A549 (cell line): ENCODE measurements at regions not wholly inside any gene's neighbourhood (a gene's known extent, or its start where the extent isn't known, plus 50 kb on each side); places are given as distances from the start of the nearest gene placed in this dataset.

Experiments
- ATAC-seq, 2 experiments: fragments of 200-7000 bp in 1 of 2; fragments of >200 bp in 1 of 2; cut with Nextera tagmentation in 1 of 2; cut with Tn5 transposase in 1 of 2; 3 replicates each; pipeline versions ENCODE4 v1.8.0 to v1.9.1; 2018 to 2020; ENCODE audit warnings: mild to moderate bottlenecking in 1 of 2, moderate library complexity in 1 of 2
- CTCF ChIA-PET: fragments of 300-600 bp; sonication (Branson Sonifier 250); formaldehyde crosslinking; extraction: SDS; loops from one replicate; lab custom pipeline; 2021; ENCODE audit warnings: antibody characterized with exemption, inconsistent platforms; lab: Yijun Ruan, JAX
- POLR2A ChIA-PET: fragments of 350-600 bp; formaldehyde crosslinking; extraction: SDS; loops from one replicate; lab custom pipeline; 2021; ENCODE audit warnings: antibody characterized with exemption, inconsistent platforms; lab: Yijun Ruan, JAX
- DNase-seq, 2 experiments: peaks; one replicate each; pipeline versions ENCODE4 v3.0.0 to v3.0.0-alpha.2; 2011 to 2016; ENCODE audit warnings: low read depth in 1 of 2, low spot score in 1 of 2
- FAIRE-seq: peaks from 2 replicates; lab custom pipeline; 2011; peaks lifted over from hg19 to GRCh38; lab: Jason Lieb, UNC
- H3K27ac ChIP-seq, 2 experiments: fragments of >200 bp; sonication (Bioruptor Twin); formaldehyde crosslinking; 3 replicates each; pipeline ENCODE4 v1.5.1; 2016 to 2017
- H3K4me1 ChIP-seq: fragments of >200 bp; sonication (Bioruptor Twin); formaldehyde crosslinking; 3 replicates; pipeline ENCODE4 v1.6.1; 2016
- H3K4me2 ChIP-seq: fragments of >200 bp; sonication (Bioruptor Twin); formaldehyde crosslinking; 3 replicates; pipeline ENCODE4 v1.6.1; 2016
- H3K4me3 ChIP-seq: fragments of >200 bp; sonication (Bioruptor Twin); formaldehyde crosslinking; 3 replicates; pipeline ENCODE4 v1.5.1; 2016
- H3K9me3 ChIP-seq: fragments of >200 bp; sonication (Bioruptor Twin); formaldehyde crosslinking; 3 replicates; pipeline ENCODE4 v1.6.1; 2016
- CBX2 ChIP-seq: fragments of 200-600 bp; sonication (generic); IDR thresholded peaks from 2 replicates; pipeline ENCODE4 v1.6.1; 2016; ENCODE audit warnings: low read depth, mild to moderate bottlenecking, borderline replicate concordance
- CEBPB ChIP-seq, 2 experiments: fragments of >200 bp in 1 of 2; sonication (Bioruptor Twin) in 1 of 2; formaldehyde crosslinking in 1 of 2; IDR thresholded peaks; 2 replicates each; pipeline ENCODE4 v1.6.1; 2012 to 2016
- CHD2 ChIP-seq: fragments of 150-350 bp; IDR thresholded peaks from 2 replicates; pipeline ENCODE4 v1.6.1; 2014; ENCODE audit warnings: low read length; ENCODE audit not compliant: partially characterized antibody
- EP300 ChIP-seq, 2 experiments: fragments of >200 bp; sonication (Bioruptor Twin); formaldehyde crosslinking; IDR thresholded peaks; 2 replicates in 1 of 2; 3 replicates in 1 of 2; pipeline ENCODE4 v1.6.1; 2016 to 2017
- FOSL2 ChIP-seq, 2 experiments: fragments of 450-650 bp in 1 of 2; fragments of >200 bp in 1 of 2; sonication (Bioruptor Twin) in 1 of 2; formaldehyde crosslinking; IDR thresholded peaks; 2 replicates each; pipeline versions ENCODE4 v1.5.0 to v1.6.1; 2016 to 2020; ENCODE audit warnings: mild to moderate bottlenecking in 1 of 2, moderate library complexity in 1 of 2
- GATA3 ChIP-seq: IDR thresholded peaks from 2 replicates; pipeline ENCODE4 v1.6.1; 2012; ENCODE audit warnings: borderline replicate concordance
- HEYL ChIP-seq: fragments of 250-450 bp; sonication (Bioruptor Pico); IDR thresholded peaks from 2 replicates; pipeline ENCODE4 v1.8.0; 2021; ENCODE audit warnings: mild to moderate bottlenecking, moderate library complexity
- HOXA7 ChIP-seq: fragments of 250-450 bp; sonication (Bioruptor Pico); IDR thresholded peaks from 2 replicates; pipeline ENCODE4 v1.5.0; 2020; ENCODE audit warnings: mild to moderate bottlenecking, moderate library complexity
- HOXB13 ChIP-seq: fragments of 250-450 bp; sonication (Bioruptor Pico); IDR thresholded peaks from 2 replicates; pipeline ENCODE4 v1.5.0; 2020; ENCODE audit warnings: low read depth, mild to moderate bottlenecking, moderate library complexity
- KDM5A ChIP-seq: fragments of 200-600 bp; sonication (generic); IDR thresholded peaks from 2 replicates; pipeline ENCODE4 v1.6.1; 2016; ENCODE audit warnings: antibody characterized with exemption, mild to moderate bottlenecking
- MAZ ChIP-seq: fragments of 150-350 bp; IDR thresholded peaks from 2 replicates; pipeline ENCODE4 v1.6.1; 2014; ENCODE audit warnings: antibody characterized with exemption, low read depth, low read length, borderline replicate concordance
- NR3C1 ChIP-seq: fragments of >200 bp; sonication (Bioruptor Twin); formaldehyde crosslinking; IDR thresholded peaks from 3 replicates; pipeline ENCODE4 v1.6.1; 2017
- PHF8 ChIP-seq: fragments of 200-600 bp; sonication (generic); IDR thresholded peaks from 2 replicates; pipeline ENCODE4 v1.6.1; 2016; ENCODE audit warnings: low read depth, mild to moderate bottlenecking, antibody characterized with exemption, moderate library complexity, borderline replicate concordance
- RAD21 ChIP-seq, 2 experiments: fragments of >200 bp in 1 of 2; sonication (Bioruptor Twin) in 1 of 2; formaldehyde crosslinking in 1 of 2; IDR thresholded peaks in 1 of 2; conservative IDR thresholded peaks in 1 of 2; 2 replicates in 1 of 2; 3 replicates in 1 of 2; pipeline ENCODE4 v1.6.1; 2012 to 2018; ENCODE audit warnings: inconsistent platforms in 1 of 2
- RARB ChIP-seq: fragments of 250-450 bp; sonication (Bioruptor Pico); IDR thresholded peaks from 2 replicates; pipeline ENCODE4 v1.8.0; 2021; ENCODE audit warnings: mild to moderate bottlenecking, moderate library complexity
- RFX5 ChIP-seq: fragments of 450-650 bp; IDR thresholded peaks from 2 replicates; pipeline ENCODE4 v1.7.1; 2014; ENCODE audit warnings: antibody characterized with exemption, mild to moderate bottlenecking, moderate library complexity
- SREBF2 ChIP-seq: fragments of 450-650 bp; IDR thresholded peaks from 2 replicates; pipeline ENCODE4 v1.6.1; 2014; ENCODE audit warnings: mild to moderate bottlenecking, moderate library complexity
- TFCP2L1 ChIP-seq: fragments of 250-450 bp; sonication (Bioruptor Pico); IDR thresholded peaks from 2 replicates; pipeline ENCODE4 v1.5.0; 2021; ENCODE audit warnings: mild to moderate bottlenecking
- ZNF302 ChIP-seq: fragments of 250-450 bp; sonication (Bioruptor Pico); IDR thresholded peaks from 2 replicates; pipeline ENCODE4 v1.9.0; 2021; ENCODE audit warnings: inconsistent platforms, mild to moderate bottlenecking, moderate library complexity
- ZSCAN20 ChIP-seq: fragments of 250-450 bp; sonication (Bioruptor Pico); IDR thresholded peaks from 2 replicates; pipeline ENCODE4 v1.8.0; 2022; ENCODE audit warnings: mild to moderate bottlenecking, moderate library complexity
- WGBS: methylation state at CpG from one replicate; pipeline ENCODE4 v1.1.6; 2017; ENCODE audit errors: missing lambda C conversion rate; 5-methylcytosine and 5-hydroxymethylcytosine counted together
- TF ChIP-seq, protein P1 (sequence below): IDR thresholded peaks from 2 replicates; pipeline ENCODE4 v1.6.1; 2012
- TF ChIP-seq, protein P2 (sequence below): IDR thresholded peaks from 2 replicates; pipeline ENCODE4 v1.6.1; 2012; ENCODE audit warnings: low read depth, borderline replicate concordance
- TF ChIP-seq, protein P3 (sequence below): fragments of 450-650 bp; IDR thresholded peaks from 2 replicates; pipeline ENCODE4 v1.6.1; 2014; ENCODE audit warnings: antibody characterized with exemption

DNA sequence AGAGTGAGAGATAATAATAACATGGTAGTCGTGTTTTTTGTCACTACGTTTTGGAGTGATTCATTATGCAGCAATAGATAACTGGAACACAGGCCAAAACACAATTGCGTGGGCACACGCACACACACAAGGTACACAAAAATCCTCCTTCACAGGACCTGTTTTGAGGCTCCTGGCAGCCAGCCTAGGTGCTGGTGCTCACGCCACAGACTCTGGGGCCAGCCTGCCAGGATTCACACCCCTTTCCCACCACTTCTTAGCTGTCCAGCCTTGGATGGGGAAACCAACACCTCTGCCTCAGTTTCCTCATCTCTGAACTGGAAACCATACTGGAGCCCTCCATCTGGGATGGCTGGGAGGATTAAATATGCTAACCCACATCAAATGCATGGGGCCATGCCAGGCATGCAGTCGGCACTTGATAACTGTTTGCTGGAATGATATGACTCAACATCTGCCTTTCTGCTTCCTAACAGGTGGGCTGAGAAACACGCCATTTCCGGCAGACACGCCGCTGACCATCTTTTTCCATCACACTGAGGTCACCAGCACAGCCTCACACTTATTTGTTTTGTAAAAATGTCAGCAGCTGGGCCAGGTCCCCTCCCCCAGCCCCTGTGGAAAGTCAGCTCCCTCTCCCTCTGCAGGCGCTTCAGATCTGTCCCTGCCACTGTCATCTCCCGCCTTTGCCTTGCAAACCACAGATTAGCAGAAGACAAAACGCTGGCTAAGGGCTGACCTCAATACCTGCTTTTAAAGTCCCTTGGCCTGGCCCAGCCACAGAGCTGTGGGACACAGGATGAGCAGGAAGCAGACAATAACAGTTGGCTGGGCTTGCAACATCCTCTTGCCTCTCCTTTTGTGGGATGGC is 237.5 kb downstream of the BCOR start:
- POLR2A ChIA-PET = no interaction called here
- peak overlapping the region; percentile 52 for H3K4me2 ChIP-seq
- TF ChIP-seq, protein P1, sequence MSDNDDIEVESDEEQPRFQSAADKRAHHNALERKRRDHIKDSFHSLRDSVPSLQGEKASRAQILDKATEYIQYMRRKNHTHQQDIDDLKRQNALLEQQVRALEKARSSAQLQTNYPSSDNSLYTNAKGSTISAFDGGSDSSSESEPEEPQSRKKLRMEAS = peak; percentile 77
- TF ChIP-seq FOSL2 (IDR thresholded peaks at IDR 0.05) (0 out of 2 replicates have a peak, but pooled peaks have one; percentile 22), FOSL2 (CRISPR knock-in tag; IDR thresholded peaks at IDR 0.05) (peak; percentile 43; the same call in 1 of the 2 replicates), RFX5 (no peak), HEYL (CRISPR knock-in tag) (no peak), CBX2 (no peak), MAZ (no peak)
- TF ChIP-seq, protein P2, sequence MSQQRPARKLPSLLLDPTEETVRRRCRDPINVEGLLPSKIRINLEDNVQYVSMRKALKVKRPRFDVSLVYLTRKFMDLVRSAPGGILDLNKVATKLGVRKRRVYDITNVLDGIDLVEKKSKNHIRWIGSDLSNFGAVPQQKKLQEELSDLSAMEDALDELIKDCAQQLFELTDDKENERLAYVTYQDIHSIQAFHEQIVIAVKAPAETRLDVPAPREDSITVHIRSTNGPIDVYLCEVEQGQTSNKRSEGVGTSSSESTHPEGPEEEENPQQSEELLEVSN = 0 out of 2 replicates have a peak, but pooled peaks have one; percentile 43
- TF ChIP-seq, all 56 proteins: peak for 3
- H3K4me3 ChIP-seq = no peak overlapping the region
- CTCF ChIA-PET = no interaction called here
- WGBS = 48% methylated on average over 12 of the region's 13 CpGs
- H3K27ac ChIP-seq = peak overlapping the region; percentile 35 to 66; a peak in 4 of 6 replicates
- peak; percentile 65 to 69 for ATAC-seq
- peak; percentile 26 to 65 for DNase-seq
- FAIRE-seq = peak; percentile 78
- H3K9me3 ChIP-seq = no peaks in the 10 kb centered on the region
- H3K4me1 ChIP-seq = peaks cover 29% of the 10 kb centered on the region

DNA sequence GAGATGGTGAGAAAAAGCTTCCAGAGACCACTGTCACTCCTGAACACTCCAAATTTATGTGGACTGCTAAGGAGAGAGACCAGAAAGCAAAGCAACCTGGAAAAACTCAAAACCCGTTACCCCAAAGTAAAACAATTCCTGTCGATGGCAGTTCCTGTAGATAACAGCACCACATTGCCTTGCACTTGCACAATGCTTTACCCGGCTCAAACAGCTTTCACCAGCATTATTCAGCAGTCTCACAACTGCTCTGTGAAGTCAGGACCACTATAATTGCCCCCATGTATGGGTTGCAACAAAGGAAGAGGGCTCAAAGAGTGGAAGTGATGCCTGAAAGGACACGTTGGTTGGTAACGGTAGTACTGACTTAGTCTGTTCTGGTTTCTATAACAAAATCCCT is 234.8 kb downstream of the BCOR start:
- TF ChIP-seq, protein P3, sequence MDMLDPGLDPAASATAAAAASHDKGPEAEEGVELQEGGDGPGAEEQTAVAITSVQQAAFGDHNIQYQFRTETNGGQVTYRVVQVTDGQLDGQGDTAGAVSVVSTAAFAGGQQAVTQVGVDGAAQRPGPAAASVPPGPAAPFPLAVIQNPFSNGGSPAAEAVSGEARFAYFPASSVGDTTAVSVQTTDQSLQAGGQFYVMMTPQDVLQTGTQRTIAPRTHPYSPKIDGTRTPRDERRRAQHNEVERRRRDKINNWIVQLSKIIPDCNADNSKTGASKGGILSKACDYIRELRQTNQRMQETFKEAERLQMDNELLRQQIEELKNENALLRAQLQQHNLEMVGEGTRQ = no peak
- no peak for TF ChIP-seq TFCP2L1 (CRISPR knock-in tag)
- no peak for TF ChIP-seq SREBF2
- no peak for TF ChIP-seq HOXA7 (CRISPR knock-in tag)
- TF ChIP-seq RAD21 (conservative IDR thresholded peaks at IDR 0.05 in 1 of 2, IDR thresholded peaks at IDR 0.05 in 1 of 2) = no peak
- no peak for TF ChIP-seq ZNF302
- no peak for TF ChIP-seq ZSCAN20 (CRISPR knock-in tag)
- TF ChIP-seq CHD2 = no peak
- no peak for TF ChIP-seq EP300 (IDR thresholded peaks at IDR 0.05)
- TF ChIP-seq RARB (CRISPR knock-in tag) = no peak
- TF ChIP-seq CEBPB (IDR thresholded peaks at IDR 0.05) = no peak
- no peak for TF ChIP-seq FOSL2 (IDR thresholded peaks at IDR 0.05)
- TF ChIP-seq FOSL2 (CRISPR knock-in tag; IDR thresholded peaks at IDR 0.05) = no peak
- no peak for TF ChIP-seq HOXB13 (CRISPR knock-in tag)
- no peak for TF ChIP-seq NR3C1
- no peak for TF ChIP-seq KDM5A
- TF ChIP-seq PHF8 = no peak
- TF ChIP-seq GATA3 = no peak
- TF ChIP-seq, all 56 proteins: peak for 0
- FAIRE-seq = no peak
- Histone ChIP-seq H3K9me3 (no peaks in the 10 kb centered on the region), H3K27ac (no peak overlapping the region), H3K4me3 (no peak overlapping the region), H3K4me2 (no peak overlapping the region), H3K4me1 (peaks cover 13% of the 10 kb centered on the region)
- ATAC-seq = no peak
- ChIA-PET CTCF (interaction anchor here (0.7 kb wide), 1 partner anchor 151 kb away, joined by 3 read pairs; no protein-coding TSS in a partner anchor), POLR2A (no interaction called here)
- WGBS = 78% methylated on average over 5 of the region's 5 CpGs
- DNase-seq = no peak
